ENCODE measurements at regions not wholly inside any gene's neighbourhood (a gene's known extent, or its start where the extent isn't known, plus 50 kb on each side); places are given as distances from the start of the nearest gene placed in this dataset.

DNA sequence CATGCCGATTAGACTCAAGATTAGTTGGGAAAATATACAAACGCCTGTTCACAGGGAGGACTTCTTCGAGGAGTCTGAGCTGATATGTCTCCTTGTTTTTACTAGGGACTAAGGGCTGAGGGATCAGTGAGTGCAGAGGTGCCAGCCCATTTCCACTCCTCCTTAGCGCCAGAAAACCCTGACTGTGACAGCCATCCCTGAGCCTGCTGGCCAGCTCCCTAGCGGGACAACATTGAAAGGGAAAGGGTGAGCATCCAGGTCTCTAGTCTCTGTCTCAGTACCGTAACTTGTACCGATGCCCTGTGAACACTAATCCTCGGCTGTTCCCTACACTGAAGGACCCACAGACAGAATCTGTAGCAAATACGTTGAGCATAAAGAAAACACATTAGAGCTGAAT, 243.4 kb downstream of the WNT5A start:
- Histone ChIP-seq H3K9me3 (ENCODE audit: control insufficient read depth, insufficient read depth, low read length) (no peaks in the 10 kb centered on the region), H3K79me2 (ENCODE audit: control insufficient read depth, low read length) (no peaks in the 10 kb centered on the region), H3K27ac (ENCODE audit: low read depth, low read length) (no peak overlapping the region), H3F3A (ENCODE audit: control insufficient read depth, insufficient read depth) (no peaks in the 10 kb centered on the region), H3K4me3 (ENCODE audit: low read length) (no peak overlapping the region), H3K4me2 (ENCODE audit: low read length) (no peak overlapping the region), H4K20me1 (ENCODE audit: control insufficient read depth, insufficient read depth, low read depth, low read length) (no peaks in the 10 kb centered on the region), H3K4me1 (ENCODE audit: control insufficient read depth, low read length) (no peaks in the 10 kb centered on the region), H3K36me3 (ENCODE audit: control insufficient read depth, low read length) (no peaks in the 10 kb centered on the region), H3K9me2 (replicated peaks; ENCODE audit: control insufficient read depth, low read length) (no peaks in the 10 kb centered on the region), H3K27me3 (ENCODE audit: control insufficient read depth, low read length) (no peaks in the 10 kb centered on the region)
- TF ChIP-seq, protein P1, sequence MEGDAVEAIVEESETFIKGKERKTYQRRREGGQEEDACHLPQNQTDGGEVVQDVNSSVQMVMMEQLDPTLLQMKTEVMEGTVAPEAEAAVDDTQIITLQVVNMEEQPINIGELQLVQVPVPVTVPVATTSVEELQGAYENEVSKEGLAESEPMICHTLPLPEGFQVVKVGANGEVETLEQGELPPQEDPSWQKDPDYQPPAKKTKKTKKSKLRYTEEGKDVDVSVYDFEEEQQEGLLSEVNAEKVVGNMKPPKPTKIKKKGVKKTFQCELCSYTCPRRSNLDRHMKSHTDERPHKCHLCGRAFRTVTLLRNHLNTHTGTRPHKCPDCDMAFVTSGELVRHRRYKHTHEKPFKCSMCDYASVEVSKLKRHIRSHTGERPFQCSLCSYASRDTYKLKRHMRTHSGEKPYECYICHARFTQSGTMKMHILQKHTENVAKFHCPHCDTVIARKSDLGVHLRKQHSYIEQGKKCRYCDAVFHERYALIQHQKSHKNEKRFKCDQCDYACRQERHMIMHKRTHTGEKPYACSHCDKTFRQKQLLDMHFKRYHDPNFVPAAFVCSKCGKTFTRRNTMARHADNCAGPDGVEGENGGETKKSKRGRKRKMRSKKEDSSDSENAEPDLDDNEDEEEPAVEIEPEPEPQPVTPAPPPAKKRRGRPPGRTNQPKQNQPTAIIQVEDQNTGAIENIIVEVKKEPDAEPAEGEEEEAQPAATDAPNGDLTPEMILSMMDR (IDR thresholded peaks at IDR 0.05; ENCODE audit: low read depth, low read length, poor library complexity, severe bottlenecking), result no peak
- TF ChIP-seq EZH2phosphoT487 (IDR thresholded peaks at IDR 0.05; ENCODE audit: borderline replicate concordance, low read length), result no peak

- H3K4me2 ChIP-seq (ENCODE audit: low read length), result no peak overlapping the region
- H4K20me1 ChIP-seq (ENCODE audit: control insufficient read depth, insufficient read depth, low read depth, low read length), result no peaks in the 10 kb centered on the region
- H3K79me2 ChIP-seq (ENCODE audit: control insufficient read depth, low read length), result no peaks in the 10 kb centered on the region
- H3K9me2 ChIP-seq (replicated peaks; ENCODE audit: control insufficient read depth, low read length), result no peaks in the 10 kb centered on the region
- no peak overlapping the region for H3K27ac ChIP-seq (ENCODE audit: low read depth, low read length)
- no peak for TF ChIP-seq EZH2phosphoT487 (IDR thresholded peaks at IDR 0.05; ENCODE audit: borderline replicate concordance, low read length)
- TF ChIP-seq, protein P1 (IDR thresholded peaks at IDR 0.05; ENCODE audit: low read depth, low read length, poor library complexity, severe bottlenecking), result no peak
- no peaks in the 10 kb centered on the region for H3K4me1 ChIP-seq (ENCODE audit: control insufficient read depth, low read length)
- no peaks in the 10 kb centered on the region for H3K36me3 ChIP-seq (ENCODE audit: control insufficient read depth, low read length)
- no peaks in the 10 kb centered on the region for H3K9me3 ChIP-seq (ENCODE audit: control insufficient read depth, insufficient read depth, low read length)
- no peaks in the 10 kb centered on the region for H3K27me3 ChIP-seq (ENCODE audit: control insufficient read depth, low read length)
- no peaks in the 10 kb centered on the region for H3F3A ChIP-seq (ENCODE audit: control insufficient read depth, insufficient read depth)
- no peak overlapping the region for H3K4me3 ChIP-seq (ENCODE audit: low read length)
These were observed 244.2 kb downstream of the WNT5A start for GRCh38 chr3:55242921-55243320.

- no peaks in the 10 kb centered on the region for H3F3A ChIP-seq (ENCODE audit: control insufficient read depth, insufficient read depth)
- no peaks in the 10 kb centered on the region for H3K36me3 ChIP-seq (ENCODE audit: control insufficient read depth, low read length)
- no peaks in the 10 kb centered on the region for H3K4me1 ChIP-seq (ENCODE audit: control insufficient read depth, low read length)
- TF ChIP-seq EZH2phosphoT487 (IDR thresholded peaks at IDR 0.05; ENCODE audit: borderline replicate concordance, low read length), result no peak
- TF ChIP-seq, protein P1 (IDR thresholded peaks at IDR 0.05; ENCODE audit: low read depth, low read length, poor library complexity, severe bottlenecking), result no peak
- H3K9me3 ChIP-seq (ENCODE audit: control insufficient read depth, insufficient read depth, low read length), result peaks cover 5% of the 10 kb centered on the region; the same call in 1 of the 2 replicates
- H4K20me1 ChIP-seq (ENCODE audit: control insufficient read depth, insufficient read depth, low read depth, low read length), result no peaks in the 10 kb centered on the region
- no peak overlapping the region for H3K4me2 ChIP-seq (ENCODE audit: low read length)
- no peaks in the 10 kb centered on the region for H3K9me2 ChIP-seq (replicated peaks; ENCODE audit: control insufficient read depth, low read length)
- H3K4me3 ChIP-seq (ENCODE audit: low read length), result no peak overlapping the region
- H3K27ac ChIP-seq (ENCODE audit: low read depth, low read length), result no peak overlapping the region
- H3K27me3 ChIP-seq (ENCODE audit: control insufficient read depth, low read length), result no peaks in the 10 kb centered on the region
- H3K79me2 ChIP-seq (ENCODE audit: control insufficient read depth, low read length), result no peaks in the 10 kb centered on the region
These were observed 246.0 kb downstream of the WNT5A start for GRCh38 chr3:55241098-55241497.

Data from DOHH2 (cell line).